T-cell (primary cell): ENCODE measurements at regions not wholly inside any gene's neighbourhood (a gene's known extent, or its start where the extent isn't known, plus 50 kb on each side); places are given as distances from the start of the nearest gene placed in this dataset.

ENCODE experiments used
- ATAC-seq, 4 experiments: fragments of 200-7000 bp in 3 of 4; fragments of 150-1000 bp in 1 of 4; cut with Tn5 transposase; replicated peaks in 1 of 4; 1 replicate in 3 of 4; 2 replicates in 1 of 4; pipeline ENCODE4 v1.10.0; 2021; ENCODE audit warnings: moderate library complexity in 3 of 4, mild to moderate bottlenecking in 2 of 4, moderate number of reproducible peaks in 1 of 4
- CTCF ChIA-PET, 2 donors: fragments of 300-600 bp; sonication (Branson Sonifier 250); formaldehyde crosslinking; loops; one replicate each; lab custom pipeline; 2022; ENCODE audit warnings: antibody characterized with exemption in 2 of 2; lab: Charles Lee
- POLR2A ChIA-PET, 2 donors: fragments of 300-600 bp; sonication (Branson Sonifier 250); formaldehyde crosslinking; loops; one replicate each; lab custom pipeline; 2022; ENCODE audit warnings: antibody characterized with exemption in 2 of 2; lab: Charles Lee
- DNase-seq, 35 experiments: peaks; one replicate each; pipeline versions ENCODE4 v3.0.0 to v3.0.0-alpha.2; 2013 to 2023
- H3K27ac ChIP-seq: one replicate; pipeline ENCODE4 v1.5.1; 2013; ENCODE audit warnings: low read length
- H3K27me3 ChIP-seq, 2 experiments: replicated peaks in 1 of 2; 1 replicate in 1 of 2; 2 replicates in 1 of 2; pipeline versions ENCODE4 v1.6.1 to v1.7.0; 2013; ENCODE audit warnings: low read length in 1 of 2, mixed read lengths in 1 of 2; ENCODE audit not compliant: control insufficient read depth in 2 of 2, insufficient read depth in 2 of 2; ENCODE audit errors: extremely low read depth in 1 of 2
- H3K36me3 ChIP-seq, 2 donors: 1 replicate in 1 of 2; 2 replicates in 1 of 2; pipeline versions ENCODE4 v1.6.1 to v1.7.0; 2013; ENCODE audit warnings: low read length in 1 of 2; ENCODE audit not compliant: control insufficient read depth in 2 of 2, insufficient read depth in 1 of 2; ENCODE audit errors: extremely low read depth in 1 of 2
- H3K4me1 ChIP-seq, 2 experiments: 1 replicate in 1 of 2; 2 replicates in 1 of 2; pipeline versions ENCODE4 v1.6.1 to v1.7.0; 2013; ENCODE audit warnings: low read length in 2 of 2, mixed read lengths in 1 of 2; ENCODE audit not compliant: insufficient read depth in 2 of 2, control insufficient read depth in 1 of 2; ENCODE audit errors: extremely low read depth in 1 of 2
- H3K4me3 ChIP-seq, 2 donors: 1 replicate in 1 of 2; 2 replicates in 1 of 2; pipeline versions ENCODE4 v1.5.1 to v1.7.0; 2013; ENCODE audit warnings: mild to moderate bottlenecking in 2 of 2, low read length in 1 of 2, moderate library complexity in 1 of 2; ENCODE audit not compliant: control insufficient read depth in 1 of 2; ENCODE audit errors: extremely low read depth in 1 of 2
- H3K9me3 ChIP-seq: 2 replicates; pipeline ENCODE4 v1.7.0; 2013
- H3K27ac Mint-ChIP-seq, 2 donors: one replicate each; pipeline ENCODE4 v1.8.0; 2020 to 2021; ENCODE audit warnings: mild to moderate bottlenecking in 2 of 2, mixed read lengths in 2 of 2
- H3K27me3 Mint-ChIP-seq, 2 donors: one replicate each; pipeline ENCODE4 v1.8.0; 2021 to 2022; ENCODE audit warnings: mixed read lengths in 2 of 2
- H3K36me3 Mint-ChIP-seq: one replicate; pipeline ENCODE4 v1.8.0; 2021; ENCODE audit warnings: mixed read lengths
- H3K4me1 Mint-ChIP-seq, 3 donors: one replicate each; pipeline ENCODE4 v1.8.0; 2020 to 2022; ENCODE audit warnings: mixed read lengths in 3 of 3, mild to moderate bottlenecking in 1 of 3
- H3K4me3 Mint-ChIP-seq, 3 donors: one replicate each; pipeline ENCODE4 v1.8.0; 2020 to 2022; ENCODE audit warnings: mild to moderate bottlenecking in 3 of 3, mixed read lengths in 3 of 3, moderate library complexity in 3 of 3
- H3K9me3 Mint-ChIP-seq, 3 donors: one replicate each; pipeline ENCODE4 v1.8.0; 2020 to 2022; ENCODE audit warnings: mixed read lengths in 3 of 3
- WGBS: methylation state at CpG from one replicate; pipeline ENCODE4 v1.1.5; 2013; ENCODE audit warnings: missing lambda C conversion rate; ENCODE audit not compliant: insufficient coverage; 5-methylcytosine and 5-hydroxymethylcytosine counted together

DNA sequence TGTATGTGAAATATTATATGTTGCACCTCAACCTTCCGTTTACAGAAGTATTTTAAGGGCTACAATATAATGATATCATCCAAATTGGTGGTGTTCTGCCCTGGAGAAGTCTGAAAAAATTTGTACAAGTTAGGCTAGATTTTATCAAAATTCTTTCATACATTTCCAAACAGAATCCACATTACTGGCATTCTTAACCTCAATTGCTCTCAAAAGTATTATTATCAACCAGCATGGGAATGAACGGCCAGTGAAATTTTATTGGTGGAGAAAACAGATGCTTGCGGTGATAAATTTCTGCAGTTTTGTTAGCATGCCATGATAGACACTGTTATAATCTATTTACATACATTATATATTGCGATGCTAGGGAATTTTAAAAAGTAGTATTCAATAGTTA, 88.3 kb upstream of the TFPI start:
- ATAC-seq (no peak), DNase-seq (no peak)
- no peak overlapping the region for H3K27ac ChIP-seq
- no peaks in the 10 kb centered on the region for H3K27me3 ChIP-seq
- Mint-ChIP-seq H3K27ac (no peak overlapping the region), H3K9me3 (no peaks in the 10 kb centered on the region), H3K36me3 (no peaks in the 10 kb centered on the region), H3K4me3 (no peak overlapping the region), H3K4me1 (no peaks in the 10 kb centered on the region), H3K27me3 (no peaks in the 10 kb centered on the region)
- H3K9me3 ChIP-seq: no peaks in the 10 kb centered on the region
- H3K4me3 ChIP-seq: no peak overlapping the region
- no CpG with 5 or more reads among the region's 4 CpGs for WGBS
- POLR2A ChIA-PET: no interaction called here
- CTCF ChIA-PET: no interaction called here
- no peaks in the 10 kb centered on the region for H3K36me3 ChIP-seq
- H3K4me1 ChIP-seq: no peaks in the 10 kb centered on the region

DNA sequence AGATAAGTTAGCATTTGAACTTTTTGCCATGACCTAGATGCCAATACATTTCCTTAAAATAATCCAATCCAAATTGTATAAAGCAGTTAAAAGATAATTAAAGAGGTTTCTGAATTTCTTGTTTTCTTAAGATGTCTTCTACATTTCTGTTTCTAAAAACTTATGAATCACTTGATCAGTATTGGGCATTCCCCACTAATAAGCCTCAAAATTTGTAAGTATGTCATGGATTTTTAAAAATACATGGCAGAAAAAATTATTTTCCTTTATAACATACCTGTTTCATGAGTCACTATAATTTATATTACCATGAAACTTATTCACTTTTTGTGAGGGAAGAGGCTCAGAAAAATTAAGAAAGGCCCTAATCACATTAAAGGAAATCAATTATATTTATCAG, 90.3 kb upstream of the TFPI start:
- Histone ChIP-seq H3K9me3 (no peaks in the 10 kb centered on the region), H3K4me3 (no peak overlapping the region), H3K27me3 (no peaks in the 10 kb centered on the region), H3K4me1 (no peaks in the 10 kb centered on the region), H3K27ac (no peak overlapping the region), H3K36me3 (no peaks in the 10 kb centered on the region)
- Mint-ChIP-seq H3K27ac (no peak overlapping the region), H3K36me3 (no peaks in the 10 kb centered on the region), H3K9me3 (no peaks in the 10 kb centered on the region), H3K27me3 (no peaks in the 10 kb centered on the region), H3K4me1 (no peaks in the 10 kb centered on the region), H3K4me3 (no peak overlapping the region)
- DNase-seq (no peak), ATAC-seq (no peak)
- POLR2A ChIA-PET: interaction anchor here in 1 of 2 donors (0.6 kb wide), 2 partner anchors 1617 to 1634 kb away, joined by 3 to 6 read pairs; no protein-coding TSS in a partner anchor
- CTCF ChIA-PET: no interaction called here

GRCh38 chr2:187644981-187645380, 90.7 kb upstream of the TFPI start:
- ChIA-PET CTCF (no interaction called here), POLR2A (interaction anchor here in 1 of 2 donors (0.6 kb wide), 1 partner anchor 1616 kb away, joined by 3 read pairs; no protein-coding TSS in a partner anchor)
- H3K4me1 Mint-ChIP-seq: no peaks in the 10 kb centered on the region
- H3K36me3 ChIP-seq: no peaks in the 10 kb centered on the region
- H3K27me3 Mint-ChIP-seq: no peaks in the 10 kb centered on the region
- no peak overlapping the region for H3K27ac ChIP-seq
- no peaks in the 10 kb centered on the region for H3K36me3 Mint-ChIP-seq
- no peak overlapping the region for H3K4me3 ChIP-seq
- DNase-seq: no peak
- H3K4me3 Mint-ChIP-seq: no peak overlapping the region
- H3K27ac Mint-ChIP-seq: no peak overlapping the region
- WGBS: no CpG with 5 or more reads among the region's 1 CpG
- ATAC-seq: no peak
- no peaks in the 10 kb centered on the region for H3K27me3 ChIP-seq
- no peaks in the 10 kb centered on the region for H3K4me1 ChIP-seq
- no peaks in the 10 kb centered on the region for H3K9me3 ChIP-seq
- H3K9me3 Mint-ChIP-seq: no peaks in the 10 kb centered on the region

GRCh38 chr2:187646556-187646955, 92.3 kb upstream of the TFPI start:
- Mint-ChIP-seq H3K4me1 (no peaks in the 10 kb centered on the region), H3K27ac (no peak overlapping the region), H3K27me3 (no peaks in the 10 kb centered on the region), H3K36me3 (no peaks in the 10 kb centered on the region), H3K9me3 (no peaks in the 10 kb centered on the region), H3K4me3 (no peak overlapping the region)
- Histone ChIP-seq H3K9me3 (no peaks in the 10 kb centered on the region), H3K27me3 (no peaks in the 10 kb centered on the region), H3K36me3 (no peaks in the 10 kb centered on the region), H3K4me1 (no peaks in the 10 kb centered on the region), H3K27ac (no peak overlapping the region), H3K4me3 (no peak overlapping the region)
- ChIA-PET CTCF (no interaction called here), POLR2A (no interaction called here)
- DNase-seq (no peak), ATAC-seq (no peak)
- 100% methylated on average over 1 of the region's 1 CpG for WGBS

GRCh38 chr2:187654535-187654934, 100.3 kb upstream of the TFPI start:
- Histone ChIP-seq H3K36me3 (no peaks in the 10 kb centered on the region), H3K9me3 (no peaks in the 10 kb centered on the region), H3K27me3 (no peaks in the 10 kb centered on the region), H3K4me3 (no peak overlapping the region), H3K4me1 (no peaks in the 10 kb centered on the region), H3K27ac (no peak overlapping the region)
- POLR2A ChIA-PET: no interaction called here
- Mint-ChIP-seq H3K4me1 (no peaks in the 10 kb centered on the region), H3K27me3 (no peaks in the 10 kb centered on the region), H3K4me3 (no peak overlapping the region), H3K36me3 (no peaks in the 10 kb centered on the region), H3K9me3 (peaks cover 0 to 5% (median 0%) of the 10 kb centered on the region in 3 donors), H3K27ac (no peak overlapping the region)
- DNase-seq (no peak), ATAC-seq (no peak)
- CTCF ChIA-PET: no interaction called here
- 78% methylated on average over 3 of the region's 4 CpGs for WGBS

- no peaks in the 10 kb centered on the region for H3K4me1 ChIP-seq
- no CpG with 5 or more reads among the region's 9 CpGs for WGBS
- H3K9me3 Mint-ChIP-seq: peaks cover 0 to 5% (median 0%) of the 10 kb centered on the region in 3 donors
- POLR2A ChIA-PET: no interaction called here
- no peaks in the 10 kb centered on the region for H3K27me3 ChIP-seq
- no peak overlapping the region for H3K27ac ChIP-seq
- H3K9me3 ChIP-seq: no peaks in the 10 kb centered on the region
- DNase-seq (no peak), ATAC-seq (no peak)
- no peak overlapping the region for H3K4me3 Mint-ChIP-seq
- CTCF ChIA-PET: no interaction called here
- no peaks in the 10 kb centered on the region for H3K27me3 Mint-ChIP-seq
- H3K4me1 Mint-ChIP-seq: no peaks in the 10 kb centered on the region
- H3K27ac Mint-ChIP-seq: no peak overlapping the region
- no peaks in the 10 kb centered on the region for H3K36me3 Mint-ChIP-seq
- H3K4me3 ChIP-seq: no peak overlapping the region
- no peaks in the 10 kb centered on the region for H3K36me3 ChIP-seq
Observed at GRCh38 chr2:187655001-187655400, 100.8 kb upstream of the TFPI start.

- WGBS: no CpG with 5 or more reads among the region's 4 CpGs
- no peak overlapping the region for H3K4me3 ChIP-seq
- no peaks in the 10 kb centered on the region for H3K4me1 ChIP-seq
- H3K27me3 ChIP-seq: no peaks in the 10 kb centered on the region
- no peaks in the 10 kb centered on the region for H3K9me3 ChIP-seq
- no peaks in the 10 kb centered on the region for H3K27me3 Mint-ChIP-seq
- ChIA-PET CTCF (no interaction called here), POLR2A (no interaction called here)
- no peak overlapping the region for H3K4me3 Mint-ChIP-seq
- DNase-seq (no peak), ATAC-seq (no peak)
- H3K27ac Mint-ChIP-seq: no peak overlapping the region
- H3K36me3 ChIP-seq: no peaks in the 10 kb centered on the region
- H3K27ac ChIP-seq: no peak overlapping the region
- H3K4me1 Mint-ChIP-seq: no peaks in the 10 kb centered on the region
- no peaks in the 10 kb centered on the region for H3K36me3 Mint-ChIP-seq
- H3K9me3 Mint-ChIP-seq: peaks cover 0 to 5% (median 3%) of the 10 kb centered on the region in 3 donors
Observed at GRCh38 chr2:187656123-187656522, 101.9 kb upstream of the TFPI start.
